Inferior parietal cortex (tissue), 1 donor: ENCODE measurements at regions not wholly inside any gene's neighbourhood (a gene's known extent, or its start where the extent isn't known, plus 50 kb on each side); places are given as distances from the start of the nearest gene placed in this dataset.

Experiments
- DNase-seq: peaks from one replicate; pipeline ENCODE4 v3.0.0-alpha.2; 2016; ENCODE audit errors: extremely low spot score

DNA sequence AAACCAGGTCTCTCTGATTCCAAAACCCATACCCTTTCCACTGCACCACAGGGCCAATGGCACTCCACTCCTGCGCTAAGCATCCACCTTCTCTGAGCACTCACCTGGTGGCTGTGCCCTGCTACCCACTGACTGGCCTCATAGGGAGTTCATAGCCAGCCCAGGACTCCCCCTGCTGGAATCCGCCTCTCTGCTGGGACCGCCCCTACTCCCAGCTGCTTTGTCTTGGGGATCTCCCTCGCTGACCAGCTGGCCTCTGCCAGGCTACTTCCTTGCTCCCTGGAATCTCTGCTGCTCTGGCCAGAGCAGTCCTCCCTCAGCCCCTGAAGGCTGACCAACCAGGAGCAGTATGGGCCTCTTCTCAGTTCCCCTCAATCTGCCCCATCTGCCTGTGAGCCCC lies 129.7 kb downstream of the FAXC start:
- DNase-seq: no peak

DNA sequence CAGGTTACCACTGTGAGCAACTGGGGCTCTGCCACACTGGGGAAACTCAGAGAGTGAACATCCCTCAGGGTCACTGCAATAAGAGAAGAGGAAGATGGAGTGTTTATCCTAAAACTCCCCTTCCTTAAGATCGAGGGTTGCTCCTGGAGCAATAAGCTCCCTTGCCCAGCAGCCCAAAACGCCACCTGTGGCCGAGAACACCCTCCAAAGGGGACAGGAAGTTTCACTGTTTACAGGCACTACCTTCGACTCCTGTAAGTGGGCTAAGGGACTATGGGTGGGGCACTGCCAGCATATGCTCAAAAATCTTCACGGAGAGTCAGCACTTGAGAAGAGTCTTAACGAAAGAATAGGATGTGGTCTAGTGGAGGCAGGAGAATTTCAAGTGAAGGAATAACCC lies 132.5 kb downstream of the FAXC start:
- no peak for DNase-seq

DNA sequence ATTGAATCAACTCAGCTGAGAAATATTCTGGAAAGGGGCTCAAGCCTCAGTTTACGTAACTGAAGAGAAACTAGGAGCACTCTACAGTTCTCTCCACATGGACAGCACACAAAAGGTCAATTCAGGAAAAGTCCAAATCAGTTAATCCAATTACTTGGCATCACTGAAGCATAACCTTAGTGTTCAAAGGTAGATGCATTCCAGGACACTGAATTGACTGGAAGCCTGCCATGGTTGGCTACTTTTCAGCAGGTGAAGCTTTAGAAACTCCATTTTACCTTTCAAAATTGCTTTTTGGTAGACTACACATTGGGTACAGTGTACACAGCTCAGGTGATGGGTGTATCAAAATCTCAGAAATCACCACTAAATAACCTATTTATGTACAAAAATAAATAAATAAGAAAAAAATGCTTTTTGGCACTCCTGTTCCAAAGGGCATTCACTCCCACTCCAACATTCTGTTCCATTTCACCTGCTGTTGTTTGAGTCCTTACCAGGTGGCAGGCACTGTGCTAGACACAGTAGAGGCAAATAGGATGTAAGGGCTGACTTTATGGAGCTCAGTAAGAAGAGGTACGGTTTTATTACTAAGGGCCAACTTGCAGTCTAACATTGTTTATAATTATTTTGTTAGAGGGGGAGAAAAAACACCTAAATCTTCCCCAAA lies 153.4 kb downstream of the FAXC start:
- DNase-seq: no peak

DNA sequence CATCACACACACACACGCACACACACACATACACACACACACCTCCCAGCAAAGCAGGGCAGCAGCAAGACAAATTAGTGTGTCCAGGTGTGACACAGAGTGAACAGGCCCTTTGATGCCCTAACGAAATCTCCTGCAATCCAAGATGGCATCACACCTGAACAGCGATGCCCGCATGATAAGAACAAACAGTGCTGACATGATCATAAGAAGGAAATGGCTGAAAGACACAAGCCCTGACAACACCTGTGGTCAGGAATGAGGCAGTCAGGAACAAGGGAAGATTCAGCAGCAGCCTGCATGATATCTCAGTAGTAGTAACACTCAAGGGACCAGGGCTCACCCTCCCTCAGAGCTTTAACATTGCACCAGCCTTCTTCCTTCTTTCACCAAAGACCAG lies 156.9 kb downstream of the FAXC start:
- DNase-seq: no peak

DNA sequence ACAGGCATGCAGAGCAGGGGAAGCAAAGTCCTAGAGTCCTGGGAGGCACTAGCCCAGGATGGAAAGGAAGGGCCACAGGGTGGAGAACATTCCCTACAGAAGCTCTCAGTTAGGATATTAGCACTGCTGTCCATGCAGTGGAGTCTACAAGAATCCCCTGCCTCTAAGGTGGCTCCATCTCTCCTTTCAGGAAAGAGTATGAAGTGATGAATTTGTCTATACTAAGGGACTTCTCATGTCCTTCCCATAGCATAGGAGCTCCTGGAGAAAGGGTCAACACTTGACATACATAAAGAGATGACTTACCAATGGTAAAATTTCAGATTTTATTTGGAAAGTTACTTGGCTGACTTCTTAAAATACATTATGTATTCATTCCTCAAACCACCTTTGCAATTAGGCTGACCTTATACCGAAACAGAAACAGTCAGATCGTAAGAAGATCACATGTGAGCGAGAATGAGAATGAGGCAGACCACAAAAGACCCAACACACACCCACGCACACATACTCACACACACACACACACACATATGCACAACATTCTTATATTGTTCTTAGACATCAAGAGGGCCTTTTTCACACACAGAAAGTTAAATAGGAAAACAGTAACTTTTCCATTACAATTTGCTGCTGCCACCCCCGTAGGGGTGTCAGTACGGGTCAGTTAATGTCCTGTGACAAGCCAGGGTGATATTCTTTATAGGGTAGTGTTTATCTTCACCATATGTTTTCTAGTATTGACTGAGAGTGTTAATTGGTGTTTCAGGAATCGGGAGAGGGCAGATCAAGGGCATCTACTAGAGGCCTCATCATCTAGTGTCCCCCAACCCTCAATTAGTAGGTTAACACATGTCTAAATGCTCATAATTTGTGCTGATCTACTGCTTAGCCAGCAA lies 159.4 kb downstream of the FAXC start:
- DNase-seq: no peak

DNA sequence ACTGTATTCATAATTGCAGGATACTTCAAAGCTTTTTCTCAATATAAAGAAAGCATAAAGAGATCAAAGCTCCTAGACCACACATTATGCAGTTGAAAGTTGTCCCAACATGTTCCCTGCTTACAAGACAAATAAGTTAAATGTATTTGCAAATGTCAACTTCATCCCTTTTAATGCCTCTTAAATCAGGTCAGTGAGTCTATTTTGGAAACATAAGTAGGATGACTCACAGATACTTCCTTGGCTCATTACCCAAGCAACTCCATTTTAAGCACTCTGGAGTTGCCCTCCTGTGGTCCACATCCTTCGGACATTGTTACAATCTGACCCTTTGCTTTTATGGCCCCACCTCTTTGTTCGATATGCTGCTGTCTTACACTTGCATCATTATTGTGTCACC lies 162.0 kb downstream of the FAXC start:
- no peak for DNase-seq

DNA sequence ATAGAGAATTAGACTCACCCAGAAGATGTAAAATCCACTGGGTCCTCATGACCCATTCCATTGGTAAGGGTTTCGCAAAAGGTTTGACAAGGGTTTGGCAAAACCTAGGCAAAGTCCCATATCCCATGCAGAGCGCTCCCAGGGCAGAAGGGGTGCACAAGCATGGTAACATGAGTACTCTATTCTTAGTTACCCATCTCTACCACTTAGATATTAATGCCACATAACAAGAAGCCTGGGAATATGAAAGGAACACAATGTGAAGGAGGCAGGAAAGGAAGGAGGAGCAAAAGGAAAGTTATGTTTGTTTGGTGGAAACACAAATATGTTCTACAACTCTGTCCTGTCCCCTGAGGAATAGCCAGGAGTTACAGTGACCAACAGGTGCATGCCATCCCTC lies 163.1 kb downstream of the FAXC start:
- DNase-seq: no peak

DNA sequence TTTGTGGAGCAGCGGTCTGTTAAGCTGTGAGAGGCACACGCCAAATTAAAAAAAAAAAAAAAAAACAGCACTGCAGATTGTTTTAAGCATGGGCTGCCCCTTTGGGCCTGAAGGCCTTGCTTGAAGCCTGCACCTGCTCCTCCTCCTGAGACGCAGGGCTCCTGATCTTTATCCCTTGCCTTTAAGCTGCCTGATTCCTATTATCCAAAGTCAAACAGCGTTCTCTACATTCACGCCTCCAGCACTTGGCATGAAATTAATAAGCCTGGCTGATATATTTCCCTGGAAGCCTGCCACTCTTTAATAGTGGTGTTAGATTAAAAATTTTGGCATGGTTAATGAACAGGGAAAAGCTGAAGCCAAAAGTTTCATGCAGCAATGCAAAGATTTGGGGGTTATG lies 163.9 kb downstream of the FAXC start:
- DNase-seq: no peak

DNA sequence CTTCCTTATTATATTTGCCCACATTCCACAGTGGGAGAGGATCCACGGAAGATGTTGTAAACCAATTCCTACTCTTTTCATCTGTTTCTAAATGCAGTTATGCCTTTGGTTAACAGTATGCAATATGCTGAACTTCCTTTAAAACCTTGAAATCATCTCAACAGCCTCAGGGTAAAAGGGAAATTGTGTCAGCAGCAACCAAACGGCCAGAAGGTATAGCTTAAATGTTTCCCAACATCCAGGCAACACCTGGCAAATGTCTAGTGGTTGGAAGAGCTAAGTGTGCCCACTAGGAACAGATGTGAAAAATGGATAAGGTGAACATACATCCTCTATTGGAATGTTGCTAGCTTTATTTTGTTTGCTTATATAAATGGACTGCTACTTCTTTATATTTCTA lies 164.8 kb downstream of the FAXC start:
- DNase-seq: no peak

DNA sequence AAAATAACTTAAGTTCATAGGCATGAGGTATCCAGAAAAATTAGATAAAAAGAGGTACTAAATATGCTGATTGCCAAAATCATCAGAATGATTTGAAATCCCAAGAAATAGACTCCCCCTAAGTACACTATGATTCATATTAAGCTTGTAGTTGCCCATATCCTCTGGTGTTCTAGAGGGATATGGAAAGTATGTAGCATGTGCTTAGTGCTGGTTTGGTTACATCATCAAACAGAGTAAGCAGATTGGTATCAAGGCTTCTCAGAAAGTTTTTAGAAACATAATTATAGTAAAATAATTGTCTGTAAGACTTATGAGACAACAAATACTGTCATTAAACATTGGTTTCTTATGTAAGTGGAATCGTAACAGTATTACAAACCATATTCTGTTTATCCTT lies 166.4 kb downstream of the FAXC start:
- DNase-seq: no peak

DNA sequence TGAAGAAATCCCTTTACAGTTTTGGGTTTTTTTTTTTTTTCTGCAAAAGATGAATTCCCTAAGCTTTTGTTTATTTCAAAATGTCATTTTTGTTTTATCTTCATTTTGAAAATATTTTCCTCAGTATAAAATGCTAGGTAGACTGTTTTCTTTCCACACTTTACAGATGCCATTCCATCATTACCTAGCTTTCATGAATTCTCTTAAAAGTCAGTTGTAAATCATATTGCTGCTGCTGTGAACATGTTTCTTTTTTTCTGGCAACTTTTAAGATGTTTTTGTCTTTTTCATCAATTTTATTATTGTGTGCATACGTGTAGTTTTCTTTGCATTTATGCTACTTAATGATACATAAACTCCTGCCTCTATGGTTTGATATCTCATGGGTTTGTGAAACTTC lies 168.3 kb downstream of the FAXC start:
- DNase-seq: no peak

DNA sequence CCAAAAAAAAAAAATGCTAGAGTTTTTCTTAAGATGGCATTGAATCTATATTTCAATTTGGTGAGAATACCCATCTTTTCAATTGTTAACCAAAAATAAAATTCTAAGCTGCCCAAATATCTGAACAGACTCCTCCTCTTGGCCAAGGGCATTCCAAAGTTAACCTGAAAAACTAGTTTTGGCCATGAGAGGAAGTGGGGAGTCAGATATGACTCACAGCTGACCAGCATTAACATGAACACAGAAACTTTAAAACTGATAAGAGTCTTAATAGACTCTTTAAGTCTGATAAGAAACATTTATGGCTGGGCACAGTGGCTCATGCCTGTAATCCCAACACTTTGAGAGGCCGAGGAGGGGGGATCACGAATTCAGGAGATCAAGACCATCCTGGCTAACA lies 171.3 kb downstream of the FAXC start:
- no peak for DNase-seq

DNA sequence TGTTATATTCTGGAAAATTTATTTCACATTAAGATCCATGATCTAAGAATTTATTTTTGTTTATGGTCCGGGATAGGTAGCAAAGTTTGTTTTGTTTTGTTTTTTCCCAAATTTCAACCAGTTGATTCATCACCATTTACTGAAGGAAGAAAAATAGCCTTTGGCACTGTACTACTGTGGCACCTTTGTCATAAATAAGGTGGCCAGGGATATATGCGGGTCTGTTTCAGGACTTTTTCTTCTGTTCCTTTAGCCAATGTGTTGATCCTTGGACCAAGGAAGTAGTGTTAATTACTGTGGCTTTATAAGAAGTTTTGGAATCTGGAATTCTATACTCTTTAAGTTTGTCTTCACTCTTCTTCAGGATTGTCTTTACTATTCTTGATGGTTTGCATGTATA lies 171.7 kb downstream of the FAXC start:
- DNase-seq: no peak

DNA sequence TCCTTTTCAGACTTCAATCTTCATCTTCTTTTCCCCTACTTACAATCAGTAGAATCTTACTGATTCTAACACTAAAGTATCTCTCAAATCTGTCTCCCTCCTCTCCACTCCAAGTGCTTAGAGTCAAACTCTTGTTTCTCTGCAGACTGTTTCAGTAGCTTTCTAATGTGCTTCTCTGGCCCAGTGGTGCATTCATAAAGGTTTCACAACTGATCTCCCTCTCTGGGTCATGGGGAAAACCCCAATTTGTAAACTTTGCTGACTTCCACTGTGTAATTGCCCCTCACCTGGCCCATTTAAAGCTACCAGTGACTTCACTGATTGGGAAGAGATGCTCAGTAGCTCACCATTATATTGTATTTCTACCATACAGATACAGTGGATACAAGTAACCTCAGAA lies 183.6 kb downstream of the FAXC start:
- no peak for DNase-seq

DNA sequence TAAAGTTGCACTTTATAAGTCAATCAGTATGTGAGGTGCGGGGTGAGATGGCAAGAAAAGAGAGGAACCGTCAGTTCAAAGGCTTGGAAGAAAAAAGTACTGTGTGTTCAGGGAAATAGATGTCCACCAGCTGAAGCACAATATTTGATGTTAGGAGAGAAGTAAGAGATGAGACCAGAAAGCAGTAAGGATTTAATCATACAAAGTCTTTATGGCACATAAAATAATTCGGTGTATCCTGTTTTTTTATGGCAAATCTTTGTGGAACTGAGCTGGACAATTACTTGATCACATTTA lies 197.2 kb downstream of the FAXC start:
- DNase-seq: no peak

DNA sequence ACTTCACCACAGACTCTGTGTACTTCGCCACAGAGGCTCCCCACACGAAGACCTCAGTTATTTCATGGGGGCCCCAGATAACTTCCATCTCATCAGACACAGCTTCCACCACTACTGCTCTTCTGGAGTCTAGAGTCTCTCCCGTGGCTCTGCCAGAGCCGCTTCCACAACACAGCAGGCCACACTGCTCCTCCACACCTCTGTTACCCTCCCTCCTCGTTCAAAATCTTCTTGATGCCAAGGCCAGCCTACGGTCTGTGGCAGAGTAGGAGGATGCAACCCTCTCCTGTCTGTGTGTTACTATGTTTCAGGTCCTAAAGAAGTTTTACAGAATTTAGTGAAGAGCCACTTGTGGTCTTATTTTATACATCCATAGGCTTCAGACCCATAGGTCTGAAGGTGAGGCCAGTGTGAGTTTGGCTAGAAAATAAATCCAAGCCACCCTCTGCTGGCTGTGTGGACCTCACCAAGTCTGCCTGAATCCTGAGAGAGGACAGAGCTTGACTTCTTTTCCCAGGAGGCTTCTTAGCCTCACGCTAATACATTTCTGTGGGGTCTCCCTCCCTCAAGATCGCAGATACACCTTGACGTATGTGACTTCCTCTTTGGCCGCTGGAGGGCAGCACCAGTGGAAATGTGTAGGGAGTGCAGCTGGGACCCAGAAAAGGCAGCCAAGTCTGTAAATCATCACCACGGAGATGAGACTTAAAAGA lies 197.7 kb downstream of the FAXC start:
- no peak for DNase-seq

DNA sequence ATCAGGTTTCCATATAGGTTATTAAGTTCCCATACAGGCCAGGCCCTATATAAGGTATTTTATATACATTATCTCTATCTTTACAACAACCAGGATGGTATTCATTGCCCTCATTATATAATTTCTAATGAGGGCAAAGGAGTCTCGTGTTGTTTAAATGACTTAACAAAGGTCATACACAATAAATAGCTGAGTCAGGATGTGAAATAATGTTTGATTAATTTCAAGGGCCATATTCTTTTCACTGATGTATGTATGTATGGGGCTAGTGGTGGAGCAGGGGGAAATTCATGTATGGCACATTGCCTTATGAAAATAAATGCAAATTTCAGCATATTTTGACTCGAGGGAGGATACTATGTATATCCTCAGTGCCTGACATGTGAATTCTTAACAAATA lies 200.7 kb downstream of the FAXC start:
- DNase-seq: no peak

DNA sequence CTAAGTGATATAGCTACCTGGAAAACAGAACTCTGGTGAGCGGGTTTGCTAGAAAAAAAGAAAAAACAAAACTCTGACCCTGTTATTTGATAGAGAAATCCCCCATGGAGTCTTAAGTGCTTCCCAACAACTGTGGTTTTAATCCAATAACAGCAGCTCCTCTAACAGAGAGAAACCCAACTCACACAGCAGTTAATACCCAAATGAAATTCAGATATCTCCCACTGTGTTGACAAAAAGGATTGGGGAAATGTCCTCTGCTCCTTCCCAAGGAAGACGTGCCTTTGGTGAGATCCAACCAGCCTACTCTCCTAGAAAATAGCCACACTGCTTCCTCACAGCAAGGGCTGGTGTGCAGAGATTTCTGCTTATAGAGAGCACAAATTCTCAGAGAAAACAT lies 200.4 kb upstream of the FBXL4 start:
- no peak for DNase-seq

DNA sequence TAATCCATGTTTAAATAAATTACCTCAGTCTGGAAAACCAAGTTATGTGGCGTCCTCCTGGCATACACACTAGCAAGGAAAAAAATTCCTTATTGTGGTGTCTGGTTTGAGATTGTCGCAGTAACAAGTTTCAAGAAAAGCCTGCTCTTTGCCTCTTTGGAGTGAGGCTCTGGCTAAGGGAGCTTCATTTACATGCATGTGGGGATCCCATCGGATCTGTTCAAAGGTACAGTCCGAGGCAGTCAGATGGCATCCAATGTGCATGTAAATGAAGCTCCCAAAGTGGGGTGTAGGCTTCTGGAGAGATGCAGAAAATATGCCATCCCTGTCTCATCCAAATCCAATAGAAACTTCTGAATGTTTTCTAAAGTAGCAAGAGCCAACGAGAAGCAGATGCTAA lies 199.5 kb upstream of the FBXL4 start:
- DNase-seq: no peak

DNA sequence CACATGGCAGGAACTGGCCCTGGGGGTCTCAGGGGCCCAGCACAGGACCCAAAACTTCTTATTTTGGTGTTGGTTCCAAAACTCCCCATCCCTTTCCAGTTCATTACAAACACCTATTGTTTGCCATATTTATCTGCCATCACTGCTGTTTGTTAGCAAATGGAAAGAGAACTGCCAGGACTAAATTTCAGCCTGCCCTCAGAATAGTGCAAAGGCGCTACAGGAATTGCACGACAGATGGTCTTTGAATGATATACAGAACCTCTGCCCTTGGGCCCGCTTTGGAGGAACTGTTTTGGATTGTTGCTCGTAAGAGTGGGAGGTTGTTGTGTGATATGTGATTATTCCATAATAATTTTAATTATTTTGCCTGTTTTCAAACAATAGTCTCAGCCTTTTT lies 199.0 kb upstream of the FBXL4 start:
- no peak for DNase-seq

DNA sequence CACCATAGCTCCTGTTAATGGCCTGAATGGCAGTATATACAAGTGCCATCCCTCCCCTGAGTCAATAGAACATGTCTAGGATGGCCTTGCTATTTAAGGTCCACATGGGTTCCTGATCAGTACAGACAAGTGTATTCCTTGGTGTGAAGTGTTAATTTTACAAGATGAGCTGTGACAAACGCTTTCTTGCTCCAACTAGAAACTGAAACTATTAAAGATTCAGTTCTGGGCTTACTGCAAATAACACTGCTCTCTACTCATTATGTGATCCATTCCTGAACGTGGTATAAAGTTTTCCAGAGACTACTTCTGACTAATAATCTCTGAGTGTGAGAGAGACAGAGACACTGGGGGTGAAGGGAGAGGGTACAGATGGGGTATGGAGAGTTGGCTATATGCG lies 198.0 kb upstream of the FBXL4 start:
- DNase-seq: no peak

DNA sequence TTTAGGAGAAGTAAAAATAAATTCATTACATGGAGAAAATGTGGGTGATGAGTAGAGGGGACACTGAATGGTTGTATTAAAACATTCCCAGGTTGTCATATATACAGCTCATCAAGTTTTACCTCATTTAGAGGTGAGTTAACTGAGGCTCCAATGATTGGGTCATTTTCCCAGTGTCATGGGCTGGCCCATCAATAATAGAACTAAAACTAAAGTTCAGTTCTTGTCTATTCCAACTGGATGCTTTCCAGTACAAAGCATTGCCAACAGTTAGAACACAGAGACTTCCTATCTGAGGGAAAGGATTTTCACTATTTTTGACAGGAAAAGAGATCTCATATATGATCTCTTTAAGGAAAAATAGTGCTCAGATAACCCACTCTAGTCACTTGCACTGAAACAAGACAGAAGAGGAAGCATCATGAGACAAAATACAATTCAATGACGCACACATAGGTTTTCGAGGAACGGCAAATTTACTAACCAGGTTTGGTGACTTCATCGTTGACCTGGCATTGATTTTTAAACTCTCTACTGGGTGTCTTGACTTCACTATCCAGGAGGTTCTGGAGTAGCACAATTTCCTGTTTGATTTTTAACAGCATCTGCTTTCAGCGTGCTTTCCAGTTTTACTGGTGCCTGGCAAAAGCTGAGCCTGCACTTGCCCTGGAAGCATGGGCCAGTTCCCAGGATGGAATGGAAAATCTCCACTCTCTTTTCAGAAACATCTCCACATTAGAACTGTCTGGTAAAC lies 195.5 kb upstream of the FBXL4 start:
- DNase-seq: no peak
